AG10803 (cell line): ENCODE measurements at regions not wholly inside any gene's neighbourhood (a gene's known extent, or its start where the extent isn't known, plus 50 kb on each side); places are given as distances from the start of the nearest gene placed in this dataset.
A peak's percentile ranks its signal among the peaks of the same experiment; 100 is the strongest.
"Not testable (repeated sequence)": the region's sequence is repeated elsewhere in the genome, so short reads cannot be mapped to it uniquely, and the experiment has no call there.

ENCODE experiments used
- DNase-seq: peaks from one replicate; pipeline ENCODE4 v3.0.0; 2010; ENCODE audit warnings: low read depth
- H3K4me3 ChIP-seq: 2 replicates; pipeline ENCODE4 v1.5.1; 2011; ENCODE audit warnings: mild to moderate bottlenecking, low read length, control low read depth
- TF ChIP-seq, protein P1 (sequence below): conservative IDR thresholded peaks from 2 replicates; pipeline ENCODE4 v1.5.1; 2011; ENCODE audit warnings: mild to moderate bottlenecking, low read length, control low read depth, inconsistent platforms

- no peak overlapping the region for H3K4me3 ChIP-seq
- TF ChIP-seq, protein P1, sequence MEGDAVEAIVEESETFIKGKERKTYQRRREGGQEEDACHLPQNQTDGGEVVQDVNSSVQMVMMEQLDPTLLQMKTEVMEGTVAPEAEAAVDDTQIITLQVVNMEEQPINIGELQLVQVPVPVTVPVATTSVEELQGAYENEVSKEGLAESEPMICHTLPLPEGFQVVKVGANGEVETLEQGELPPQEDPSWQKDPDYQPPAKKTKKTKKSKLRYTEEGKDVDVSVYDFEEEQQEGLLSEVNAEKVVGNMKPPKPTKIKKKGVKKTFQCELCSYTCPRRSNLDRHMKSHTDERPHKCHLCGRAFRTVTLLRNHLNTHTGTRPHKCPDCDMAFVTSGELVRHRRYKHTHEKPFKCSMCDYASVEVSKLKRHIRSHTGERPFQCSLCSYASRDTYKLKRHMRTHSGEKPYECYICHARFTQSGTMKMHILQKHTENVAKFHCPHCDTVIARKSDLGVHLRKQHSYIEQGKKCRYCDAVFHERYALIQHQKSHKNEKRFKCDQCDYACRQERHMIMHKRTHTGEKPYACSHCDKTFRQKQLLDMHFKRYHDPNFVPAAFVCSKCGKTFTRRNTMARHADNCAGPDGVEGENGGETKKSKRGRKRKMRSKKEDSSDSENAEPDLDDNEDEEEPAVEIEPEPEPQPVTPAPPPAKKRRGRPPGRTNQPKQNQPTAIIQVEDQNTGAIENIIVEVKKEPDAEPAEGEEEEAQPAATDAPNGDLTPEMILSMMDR: no peak
- DNase-seq: no peak
Measured at GRCh38 chr3:14031271-14031670, 93.4 kb downstream of the CHCHD4 start.

GRCh38 chr3:14029390-14029995, 95.2 kb downstream of the CHCHD4 start:
- H3K4me3 ChIP-seq, DNase-seq: not testable (repeated sequence)

GRCh38 chr3:14028122-14028521, 96.5 kb downstream of the CHCHD4 start:
- not testable (repeated sequence) for DNase-seq, H3K4me3 ChIP-seq

DNA sequence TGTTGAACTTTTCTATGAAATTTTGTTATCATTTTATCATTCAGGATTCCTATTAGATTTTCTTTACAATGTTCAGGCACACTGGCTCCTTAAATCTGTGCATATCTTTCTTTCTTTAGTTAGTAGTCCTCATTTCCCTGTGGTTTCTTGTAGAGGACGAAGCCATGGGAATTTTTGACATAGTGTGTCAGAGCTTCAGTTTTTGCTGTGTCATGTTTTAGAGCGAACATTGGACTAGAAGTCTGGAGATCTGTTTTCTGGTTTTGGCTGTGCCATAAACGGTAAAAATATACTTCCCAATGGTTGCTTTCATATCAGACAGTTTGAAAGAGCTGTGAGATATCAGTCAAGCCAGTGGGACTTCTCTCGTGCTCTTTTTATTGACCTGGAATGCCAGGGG, 105.2 kb downstream of the CHCHD4 start:
- no peak overlapping the region for H3K4me3 ChIP-seq
- DNase-seq: peak; percentile 4
- TF ChIP-seq, protein P1: no peak

GRCh38 chr3:14016900-14017475, 107.7 kb downstream of the CHCHD4 start:
- DNase-seq: no peak
- TF ChIP-seq, protein P1: no peak
- H3K4me3 ChIP-seq: no peak overlapping the region

DNA sequence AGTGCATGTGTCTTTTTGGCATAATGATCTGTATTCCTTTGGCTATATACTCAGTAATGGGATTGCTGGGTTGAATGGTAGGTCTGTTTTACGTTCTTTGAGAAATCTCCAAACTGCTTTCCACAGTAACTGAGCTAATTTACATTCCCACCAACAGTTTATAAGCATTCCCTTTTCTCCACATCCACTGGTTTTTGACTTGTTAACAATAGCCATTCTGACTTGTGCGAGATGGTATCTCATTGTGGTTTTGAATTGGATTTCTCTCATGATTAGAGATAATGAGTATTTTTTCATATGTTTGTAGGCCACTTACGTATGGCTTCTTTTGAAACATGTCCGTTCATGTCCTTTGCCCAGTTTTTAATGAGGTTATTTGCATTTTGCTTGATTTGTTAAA, 117.7 kb downstream of the CHCHD4 start:
- TF ChIP-seq, protein P1: no peak
- no peak for DNase-seq
- H3K4me3 ChIP-seq: no peak overlapping the region

DNA sequence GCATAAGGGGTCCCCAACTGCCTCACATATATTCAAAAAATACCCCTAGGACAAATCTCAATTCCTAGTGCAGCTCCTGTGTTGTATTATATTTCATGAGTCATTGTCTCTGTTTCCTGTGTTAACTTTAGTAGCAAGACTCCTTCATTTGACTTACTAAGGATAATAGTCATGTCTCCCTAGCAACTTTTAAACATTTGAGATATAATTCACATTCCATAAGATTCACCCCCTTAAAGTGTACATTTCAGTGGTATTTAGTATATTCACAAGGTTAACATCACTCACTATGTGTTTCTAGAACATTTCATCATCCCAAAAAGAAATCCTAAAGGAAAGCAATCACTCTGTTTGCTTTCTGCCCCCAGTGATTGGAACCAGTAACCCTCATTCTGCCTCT, 121.3 kb upstream of the WNT7A start:
- peak; percentile 1 for DNase-seq
- no peak overlapping the region for H3K4me3 ChIP-seq
- TF ChIP-seq, protein P1: no peak

DNA sequence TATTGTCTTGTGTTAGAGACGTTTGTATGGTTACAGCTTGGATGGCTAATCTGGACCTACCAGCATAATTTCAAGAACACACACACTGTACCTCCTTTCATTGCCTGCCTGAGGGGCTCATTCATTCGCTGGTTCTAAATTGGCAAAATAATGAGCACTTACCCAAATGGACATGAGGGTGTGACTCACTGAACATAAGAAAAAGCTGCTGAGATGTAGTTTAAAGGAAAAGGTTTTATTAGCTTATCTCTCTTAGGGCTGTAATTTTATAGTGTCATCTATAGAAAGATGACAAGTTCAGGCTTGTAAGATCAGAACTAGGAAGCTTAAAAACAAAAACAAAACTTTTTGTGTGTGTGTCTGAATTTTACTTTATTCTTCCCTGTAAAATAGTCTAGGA, 120.7 kb upstream of the WNT7A start:
- TF ChIP-seq, protein P1: no peak
- DNase-seq: no peak
- no peak overlapping the region for H3K4me3 ChIP-seq
